Cardiac muscle cell (in vitro differentiated cells and primary cell): ENCODE measurements at regions not wholly inside any gene's neighbourhood (a gene's known extent, or its start where the extent isn't known, plus 50 kb on each side); places are given as distances from the start of the nearest gene placed in this dataset.
"Not testable (repeated sequence)": the region's sequence is repeated elsewhere in the genome, so short reads cannot be mapped to it uniquely, and the experiment has no call there.

Experiments
- DNase-seq, 2 donors: peaks; one replicate each; pipeline versions ENCODE4 v3.0.0 to v3.0.0-alpha.2; 2010 to 2017; ENCODE audit warnings: low read depth in 1 of 2, low spot score in 1 of 2
- H3K27ac ChIP-seq: fragments of 200-600 bp; sonication (generic); 2 replicates; pipeline ENCODE4 v1.5.1; 2016
- H3K27me3 ChIP-seq: fragments of 200-600 bp; sonication (generic); 2 replicates; pipeline ENCODE4 v1.6.0; 2016; ENCODE audit warnings: control low read depth
- H3K36me3 ChIP-seq: fragments of 200-600 bp; sonication (generic); 2 replicates; pipeline ENCODE4 v1.5.1; 2016; ENCODE audit warnings: control low read depth
- H3K4me1 ChIP-seq: fragments of 200-600 bp; sonication (generic); 2 replicates; pipeline ENCODE4 v1.8.1; 2017; ENCODE audit warnings: low read depth, mild to moderate bottlenecking, mixed run types
- H3K4me3 ChIP-seq: fragments of 200-600 bp; sonication (generic); 2 replicates; pipeline ENCODE4 v1.5.1; 2016; ENCODE audit warnings: mild to moderate bottlenecking
- H3K9me3 ChIP-seq: fragments of 200-600 bp; sonication (generic); 2 replicates; pipeline ENCODE4 v1.5.1; 2017; ENCODE audit warnings: low read depth, mild to moderate bottlenecking, control low read depth
- TF ChIP-seq, protein P1 (sequence below): IDR thresholded peaks from 2 replicates; pipeline ENCODE4 v1.5.1; 2012; ENCODE audit warnings: low read depth, mild to moderate bottlenecking, low read length

DNA sequence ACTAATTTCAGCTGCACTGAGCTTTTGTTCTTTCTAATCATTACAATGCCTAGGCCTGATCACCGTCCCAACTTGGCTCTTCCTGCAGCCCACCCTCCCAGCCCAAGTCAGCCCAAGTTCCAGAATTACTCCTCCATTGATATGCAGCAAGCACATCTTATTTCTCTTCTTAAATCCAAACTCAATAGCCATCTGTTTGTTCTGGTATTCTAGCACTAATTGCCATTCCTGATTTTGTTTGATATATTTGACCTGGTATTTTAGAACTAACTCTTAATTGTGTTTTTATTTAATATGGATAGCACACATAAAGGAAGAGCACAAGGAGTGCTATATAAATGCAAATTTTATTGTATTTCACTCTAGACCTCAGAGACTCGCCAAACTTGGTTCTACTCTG, 241.2 kb downstream of the SKIDA1 start:
- TF ChIP-seq, protein P1, sequence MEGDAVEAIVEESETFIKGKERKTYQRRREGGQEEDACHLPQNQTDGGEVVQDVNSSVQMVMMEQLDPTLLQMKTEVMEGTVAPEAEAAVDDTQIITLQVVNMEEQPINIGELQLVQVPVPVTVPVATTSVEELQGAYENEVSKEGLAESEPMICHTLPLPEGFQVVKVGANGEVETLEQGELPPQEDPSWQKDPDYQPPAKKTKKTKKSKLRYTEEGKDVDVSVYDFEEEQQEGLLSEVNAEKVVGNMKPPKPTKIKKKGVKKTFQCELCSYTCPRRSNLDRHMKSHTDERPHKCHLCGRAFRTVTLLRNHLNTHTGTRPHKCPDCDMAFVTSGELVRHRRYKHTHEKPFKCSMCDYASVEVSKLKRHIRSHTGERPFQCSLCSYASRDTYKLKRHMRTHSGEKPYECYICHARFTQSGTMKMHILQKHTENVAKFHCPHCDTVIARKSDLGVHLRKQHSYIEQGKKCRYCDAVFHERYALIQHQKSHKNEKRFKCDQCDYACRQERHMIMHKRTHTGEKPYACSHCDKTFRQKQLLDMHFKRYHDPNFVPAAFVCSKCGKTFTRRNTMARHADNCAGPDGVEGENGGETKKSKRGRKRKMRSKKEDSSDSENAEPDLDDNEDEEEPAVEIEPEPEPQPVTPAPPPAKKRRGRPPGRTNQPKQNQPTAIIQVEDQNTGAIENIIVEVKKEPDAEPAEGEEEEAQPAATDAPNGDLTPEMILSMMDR, result no peak
- H3K27ac ChIP-seq, result no peak overlapping the region

DNA sequence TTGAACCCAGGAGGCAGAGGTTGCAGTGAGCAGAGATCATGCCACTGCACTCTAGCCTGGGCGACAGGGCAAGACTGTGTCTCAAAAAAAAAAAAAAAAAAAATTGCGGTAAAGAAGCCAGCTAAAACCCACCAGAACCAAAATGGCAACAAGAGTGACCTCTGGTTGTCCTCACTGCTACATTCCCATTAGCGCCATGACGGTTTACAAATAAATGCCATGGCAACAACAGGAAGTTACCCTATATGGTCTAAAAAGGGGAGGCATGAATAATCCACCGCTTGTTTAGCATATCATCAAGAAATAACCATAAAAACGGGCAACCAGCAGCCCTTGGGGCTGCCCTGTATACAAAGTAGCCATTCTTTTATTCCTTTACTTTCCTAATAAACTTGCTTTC, 242.4 kb downstream of the SKIDA1 start:
- not testable (repeated sequence) for H3K27ac ChIP-seq, H3K27me3 ChIP-seq, DNase-seq, H3K4me3 ChIP-seq, H3K9me3 ChIP-seq, H3K4me1 ChIP-seq, H3K36me3 ChIP-seq

More for the DNA sequence above, 241.2 kb downstream of the SKIDA1 start:
- Histone ChIP-seq H3K36me3 (no peaks in the 10 kb centered on the region), H3K27me3 (no peaks in the 10 kb centered on the region), H3K4me1 (peaks cover 5% of the 10 kb centered on the region), H3K4me3 (no peak overlapping the region), H3K9me3 (no peaks in the 10 kb centered on the region)
- DNase-seq, result no peak

DNA sequence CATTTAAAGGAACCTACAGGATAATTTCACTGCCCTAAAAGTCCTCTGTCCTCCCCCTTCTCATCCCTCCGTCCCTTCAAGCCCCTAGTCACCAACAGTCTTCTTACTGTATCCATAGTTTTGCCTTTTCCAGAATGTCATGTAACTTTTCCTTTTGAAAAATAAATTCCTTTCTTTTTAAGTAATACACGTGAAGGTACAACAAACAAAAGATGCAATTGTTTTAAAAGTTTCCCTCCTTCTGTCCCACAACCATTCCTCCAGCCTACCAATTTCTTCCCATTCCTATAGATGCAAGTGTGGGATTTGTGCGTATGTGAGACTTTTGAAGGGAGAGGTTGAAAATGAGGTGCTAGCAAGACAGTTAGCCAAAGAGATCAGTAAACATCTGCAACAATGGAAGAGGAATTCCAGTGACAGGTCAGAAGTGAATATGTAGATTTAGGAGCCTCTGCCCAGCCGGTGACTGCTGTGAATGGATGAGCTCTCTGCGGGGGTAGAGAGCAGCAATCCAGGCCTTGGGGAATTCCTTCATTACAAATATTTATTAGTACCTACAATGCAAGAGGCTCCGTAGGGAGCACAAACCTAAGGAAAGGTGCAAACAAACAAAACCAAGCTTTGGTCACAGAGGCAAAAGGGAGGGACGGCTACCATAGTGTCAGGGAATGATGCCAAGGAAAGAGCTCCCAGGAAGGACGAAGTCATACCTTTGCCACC, 243.6 kb downstream of the SKIDA1 start:
- Histone ChIP-seq H3K4me3 (no peak overlapping the region), H3K36me3 (no peaks in the 10 kb centered on the region), H3K9me3 (no peaks in the 10 kb centered on the region), H3K4me1 (peaks cover 8% of the 10 kb centered on the region), H3K27ac (no peak overlapping the region), H3K27me3 (no peaks in the 10 kb centered on the region)
- no peak for DNase-seq
- TF ChIP-seq, protein P1, result no peak

DNA sequence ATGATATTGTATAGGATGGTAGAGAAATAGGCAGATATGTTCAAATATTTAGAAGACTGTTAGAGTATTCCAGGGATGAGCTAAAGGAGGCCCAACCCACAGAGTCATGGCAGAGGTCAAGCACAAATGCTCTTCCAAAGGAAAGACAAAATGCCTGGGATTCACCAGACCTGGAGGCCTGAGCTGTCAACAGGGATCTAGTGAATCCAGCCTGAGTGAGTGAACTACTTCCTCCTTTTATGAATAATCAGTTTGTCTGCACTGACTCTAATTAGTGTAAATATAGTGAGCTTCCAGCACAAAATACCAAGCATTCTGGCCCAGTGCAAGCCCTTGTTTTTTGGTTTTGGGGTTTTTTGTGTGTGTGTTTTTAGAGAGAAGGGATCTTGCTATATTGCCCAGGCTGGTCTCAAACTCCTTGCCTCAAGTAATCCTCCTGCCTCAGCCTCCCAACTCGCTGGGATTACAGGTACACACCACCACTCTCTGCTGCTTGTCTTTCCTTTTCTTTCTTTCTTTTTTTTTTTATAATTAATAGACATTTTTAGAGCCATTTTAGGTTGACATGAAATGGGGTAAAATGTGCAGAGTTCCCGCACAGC, 244.4 kb downstream of the SKIDA1 start:
- Histone ChIP-seq H3K36me3 (no peaks in the 10 kb centered on the region), H3K4me1 (peaks cover 8% of the 10 kb centered on the region), H3K27ac (no peak overlapping the region), H3K27me3 (no peaks in the 10 kb centered on the region), H3K9me3 (no peaks in the 10 kb centered on the region), H3K4me3 (no peak overlapping the region)
- DNase-seq, result no peak
- TF ChIP-seq, protein P1, result no peak

DNA sequence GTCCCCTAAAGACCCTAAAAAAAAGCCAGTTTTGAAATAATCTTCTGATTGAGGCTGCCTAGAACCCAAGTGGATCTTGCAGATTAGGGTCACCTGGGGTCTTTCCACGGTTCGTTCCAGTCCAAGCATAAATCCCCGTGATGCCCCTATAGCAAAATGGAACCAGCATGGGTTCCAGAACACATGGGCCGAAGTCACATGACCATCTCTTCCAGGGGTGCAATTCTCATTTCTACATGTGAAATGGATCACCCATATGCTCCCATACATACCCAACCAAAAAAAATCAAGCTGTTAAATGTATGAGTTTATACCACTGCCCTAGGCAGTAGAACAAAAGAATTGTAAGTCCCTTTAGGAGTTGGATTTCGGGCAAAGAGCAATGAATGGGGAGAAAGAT, 245.4 kb downstream of the SKIDA1 start:
- TF ChIP-seq, protein P1, result no peak
- no peak for DNase-seq
- Histone ChIP-seq H3K27me3 (no peaks in the 10 kb centered on the region), H3K4me1 (peaks cover 8% of the 10 kb centered on the region), H3K27ac (no peak overlapping the region), H3K4me3 (no peak overlapping the region), H3K9me3 (no peaks in the 10 kb centered on the region), H3K36me3 (no peaks in the 10 kb centered on the region)

DNA sequence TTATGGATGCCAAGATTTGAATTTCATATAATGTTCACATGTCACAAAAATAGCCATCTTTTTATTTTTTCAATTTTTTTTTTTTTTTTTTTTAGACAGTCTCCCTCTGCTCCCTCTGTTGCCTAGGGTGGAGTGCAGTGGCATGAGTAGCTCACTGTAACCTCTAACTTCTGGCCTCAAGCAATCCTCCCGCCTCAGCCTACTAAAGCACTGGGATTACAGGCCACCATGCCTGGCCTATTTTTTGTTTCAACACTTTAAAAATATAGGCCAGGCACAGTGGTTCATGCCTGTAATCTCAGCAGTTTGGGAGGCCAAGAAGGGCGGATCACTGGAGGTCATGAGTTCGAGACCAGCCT, 246.3 kb downstream of the SKIDA1 start:
- Histone ChIP-seq H3K27me3 (no peaks in the 10 kb centered on the region), H3K36me3 (no peaks in the 10 kb centered on the region), H3K4me1 (peaks cover 8% of the 10 kb centered on the region), H3K9me3 (no peaks in the 10 kb centered on the region), H3K4me3 (no peak overlapping the region), H3K27ac (no peak overlapping the region)
- no peak for DNase-seq
- TF ChIP-seq, protein P1, result no peak
